Aorta (tissue), 5 donors: ENCODE measurements at regions not wholly inside any gene's neighbourhood (a gene's known extent, or its start where the extent isn't known, plus 50 kb on each side); places are given as distances from the start of the nearest gene placed in this dataset.

ENCODE experiments used
- ATAC-seq: fragments of 200-7000 bp; cut with Tn5 transposase; one replicate; pipeline ENCODE4 v1.9.1; 2022; ENCODE audit warnings: moderate library complexity; ENCODE audit not compliant: low FRiP score
- DNase-seq, 2 donors: peaks; one replicate each; pipeline ENCODE4 v3.0.0-alpha.2; 2020
- H3K27ac ChIP-seq, 2 donors: one replicate each; pipeline ENCODE4 v1.5.1; 2013; ENCODE audit warnings: low read length in 2 of 2, mild to moderate bottlenecking in 2 of 2, moderate library complexity in 2 of 2, control low read depth in 1 of 2, inconsistent platforms in 1 of 2, low read depth in 1 of 2
- H3K27me3 ChIP-seq, 2 donors: one replicate each; pipeline ENCODE4 v1.6.1; 2013; ENCODE audit warnings: control low read depth in 1 of 2, low read length in 1 of 2, mild to moderate bottlenecking in 1 of 2, moderate library complexity in 1 of 2; ENCODE audit not compliant: insufficient read depth in 2 of 2, control insufficient read depth in 1 of 2
- H3K36me3 ChIP-seq, 2 donors: one replicate each; pipeline ENCODE4 v1.6.1; 2013; ENCODE audit warnings: control low read depth in 1 of 2, low read length in 1 of 2, mild to moderate bottlenecking in 1 of 2; ENCODE audit not compliant: insufficient read depth in 2 of 2, control insufficient read depth in 1 of 2
- H3K4me1 ChIP-seq, 2 donors: one replicate each; pipeline ENCODE4 v1.6.1; 2013; ENCODE audit warnings: low read length in 2 of 2, control low read depth in 1 of 2, mild to moderate bottlenecking in 1 of 2, moderate library complexity in 1 of 2; ENCODE audit not compliant: insufficient read depth in 2 of 2, control insufficient read depth in 1 of 2
- H3K4me3 ChIP-seq, 2 donors: one replicate each; pipeline ENCODE4 v1.5.1; 2013; ENCODE audit warnings: low read length in 2 of 2, control low read depth in 1 of 2, mild to moderate bottlenecking in 1 of 2
- H3K9me3 ChIP-seq: one replicate; pipeline ENCODE4 v1.6.1; 2013; ENCODE audit warnings: mild to moderate bottlenecking, low read length; ENCODE audit not compliant: control insufficient read depth
- WGBS, 2 donors: extraction: QIAGEN DNeasy Blood & Tissue Kit; methylation state at CpG; one replicate each; pipeline ENCODE4 v1.1.7; 2013; 5-methylcytosine and 5-hydroxymethylcytosine counted together
- intact Hi-C, 2 donors: fragments of 100-400 bp; cut with DNase I; formaldehyde crosslinking; loops; one replicate each; pipeline versions ENCODE4 v1.14.2 to v1.15.0; 2022
- donor health status: healthy with polysubstance abuse.
- donor health status: Bipolar disorder and iron deficiency.
- donor health status: DM: no; HTN: no; CAD: no.
- donor health status: DM: no; HTN: no; CAD: no.
- donor health status: DM: yes; HTN: yes; CAD: no.

DNA sequence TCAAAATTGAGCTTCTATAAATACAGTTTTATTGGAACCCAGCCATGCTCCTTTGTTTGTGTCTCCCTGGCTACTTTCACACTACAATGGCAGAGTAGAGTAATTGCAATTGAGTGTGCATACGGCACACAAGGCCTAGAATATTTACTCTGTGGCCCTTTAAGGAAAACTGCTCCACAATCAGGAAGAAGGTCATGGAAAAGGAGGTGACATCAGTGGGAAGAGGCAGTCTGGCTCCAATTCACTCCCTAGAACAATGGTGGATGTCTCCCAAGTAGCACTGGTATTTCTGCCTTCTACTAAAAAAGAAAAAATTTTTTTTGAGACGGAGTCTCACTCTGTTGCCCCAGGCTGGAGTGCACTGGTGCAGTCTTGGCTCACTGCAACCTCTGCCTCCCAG lies 51.3 kb downstream of the KRTAP19-8 start:
- no peaks in the 10 kb centered on the region for H3K36me3 ChIP-seq
- DNase-seq (no peak), ATAC-seq (peak; percentile 46)
- H3K4me1 ChIP-seq, result peaks cover 0 to 2% of the 10 kb centered on the region in 2 donors
- H3K4me3 ChIP-seq, result no peak overlapping the region
- 50 to 51% methylated on average over 2 of the region's 2 CpGs for WGBS, 2 donors
- intact Hi-C loops, result no loop called here
- no peaks in the 10 kb centered on the region for H3K9me3 ChIP-seq
- no peak overlapping the region for H3K27ac ChIP-seq
- no peaks in the 10 kb centered on the region for H3K27me3 ChIP-seq

DNA sequence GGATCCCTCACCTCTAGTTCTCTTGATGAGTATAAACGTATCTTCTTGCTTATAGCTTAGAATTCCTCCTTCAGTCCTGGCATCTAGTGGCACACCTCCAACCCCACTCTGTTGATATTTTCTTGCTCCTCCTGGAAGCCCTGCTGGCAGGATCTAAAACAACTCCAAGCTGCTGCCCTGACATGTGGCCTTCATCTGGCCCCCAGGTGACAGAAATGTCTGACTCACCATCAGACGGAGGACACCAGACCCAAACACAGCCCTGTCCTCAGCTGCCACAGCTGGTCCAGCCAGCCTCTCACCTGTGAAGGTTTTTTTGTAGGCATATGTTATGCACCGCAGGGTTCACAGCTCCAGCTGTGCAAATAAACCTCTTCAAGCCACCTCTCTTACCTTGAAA lies 53.4 kb downstream of the KRTAP19-8 start:
- DNase-seq (no peak), ATAC-seq (no peak)
- Histone ChIP-seq H3K27ac (no peak overlapping the region), H3K4me1 (peaks cover 0 to 2% of the 10 kb centered on the region in 2 donors), H3K9me3 (no peaks in the 10 kb centered on the region), H3K27me3 (no peaks in the 10 kb centered on the region), H3K36me3 (no peaks in the 10 kb centered on the region), H3K4me3 (no peak overlapping the region)
- 86 to 88% methylated on average over 3 of the region's 3 CpGs for WGBS, 2 donors
- intact Hi-C loops, result no loop called here

DNA sequence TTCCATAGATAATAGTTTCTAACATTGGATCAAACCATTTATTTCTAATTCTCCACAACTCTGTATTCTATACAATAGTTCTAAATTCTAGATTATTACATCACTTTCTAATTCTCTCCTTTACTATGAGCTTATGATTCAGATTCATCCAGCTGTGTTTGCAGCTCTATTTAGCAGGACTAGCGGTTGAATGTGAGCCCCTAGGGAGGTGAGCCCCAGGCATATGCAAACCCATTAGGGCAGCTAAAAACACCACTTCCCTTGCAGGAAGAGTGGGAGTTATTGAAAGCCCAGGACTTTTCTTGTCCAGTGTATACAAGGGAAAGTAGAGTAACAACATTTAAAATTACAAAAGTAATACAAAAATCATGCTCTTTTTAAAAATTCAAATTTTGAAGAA lies 56.9 kb downstream of the KRTAP19-8 start:
- Histone ChIP-seq H3K4me3 (no peak overlapping the region), H3K27me3 (no peaks in the 10 kb centered on the region), H3K9me3 (no peaks in the 10 kb centered on the region), H3K27ac (no peak overlapping the region), H3K36me3 (no peaks in the 10 kb centered on the region), H3K4me1 (no peaks in the 10 kb centered on the region)
- ATAC-seq, result no peak
- intact Hi-C loops, result no loop called here
- DNase-seq, result no peak
- 67% methylated on average over 1 of the region's 1 CpG for WGBS, 2 donors

DNA sequence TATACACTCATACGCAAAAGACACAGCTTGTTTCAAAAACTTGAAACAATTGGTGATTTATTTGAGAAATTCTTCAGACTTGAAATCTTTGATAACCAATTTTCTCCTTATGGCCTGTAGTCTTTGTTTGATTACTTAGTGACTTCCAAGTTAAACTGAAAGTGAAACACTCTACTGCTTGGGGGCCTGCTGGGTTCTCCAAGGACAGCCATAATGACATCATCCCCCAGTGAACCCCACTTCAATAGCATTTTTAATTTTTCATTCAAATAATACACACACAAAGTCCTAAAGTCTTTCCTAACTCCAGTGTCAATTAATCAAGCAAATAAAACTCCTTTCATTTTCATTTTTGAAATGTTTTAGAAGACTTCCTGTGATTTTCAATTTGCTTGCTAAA lies 59.2 kb downstream of the KRTAP19-8 start:
- ATAC-seq, result no peak
- H3K4me1 ChIP-seq, result no peaks in the 10 kb centered on the region
- intact Hi-C loops, result no loop called here
- 90 to 93% methylated on average over 1 of the region's 1 CpG for WGBS, 2 donors
- no peak for DNase-seq
- H3K27me3 ChIP-seq, result no peaks in the 10 kb centered on the region
- H3K4me3 ChIP-seq, result no peak overlapping the region
- H3K27ac ChIP-seq, result no peak overlapping the region
- no peaks in the 10 kb centered on the region for H3K36me3 ChIP-seq
- H3K9me3 ChIP-seq, result no peaks in the 10 kb centered on the region

DNA sequence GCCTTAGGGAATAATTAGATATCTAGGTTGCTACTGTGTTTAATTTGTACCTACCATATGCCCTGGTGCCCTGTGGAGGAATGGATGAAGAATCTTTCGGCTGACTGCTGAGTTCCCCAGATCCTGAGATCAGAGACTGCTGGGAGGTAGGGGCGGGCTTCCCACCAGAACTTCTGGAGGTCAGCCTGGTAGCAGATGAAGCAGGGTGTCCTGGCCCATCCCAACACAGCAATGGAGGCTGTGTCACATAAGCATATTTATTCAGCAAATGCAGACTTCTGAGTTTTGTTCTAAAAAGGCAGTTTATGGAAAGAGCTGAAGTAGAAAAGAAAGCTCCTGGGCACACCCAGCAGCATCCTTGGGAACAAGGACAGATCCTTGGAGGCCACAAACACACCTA lies 74.0 kb downstream of the KRTAP19-8 start:
- Histone ChIP-seq H3K36me3 (no peaks in the 10 kb centered on the region), H3K9me3 (peaks cover 2% of the 10 kb centered on the region), H3K4me1 (no peaks in the 10 kb centered on the region), H3K27me3 (no peaks in the 10 kb centered on the region), H3K27ac (no peak overlapping the region), H3K4me3 (no peak overlapping the region)
- DNase-seq (no peak), ATAC-seq (no peak)
- WGBS, 2 donors, result 96 to 98% methylated on average over 2 of the region's 2 CpGs
- intact Hi-C loops, result no loop called here

DNA sequence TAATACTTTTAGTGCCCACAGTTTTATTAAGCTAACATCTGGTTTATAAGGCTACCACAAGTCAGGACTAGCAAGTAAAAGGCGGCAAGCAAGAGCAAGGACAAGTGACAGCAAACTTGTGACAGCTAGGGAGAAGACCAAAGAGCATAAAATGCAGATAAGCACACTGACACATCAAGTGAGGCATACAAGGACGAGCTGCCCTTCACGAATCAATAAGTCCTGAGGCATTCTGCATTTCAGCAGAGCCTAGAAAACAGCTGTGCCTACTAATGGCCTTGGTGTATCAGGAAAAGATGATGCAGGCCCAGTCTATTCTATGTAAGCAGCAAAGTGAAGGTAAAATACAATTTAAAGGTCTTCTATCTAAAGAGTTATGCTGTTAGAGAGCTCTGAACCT lies 74.8 kb downstream of the KRTAP19-8 start:
- DNase-seq (no peak), ATAC-seq (no peak)
- no peaks in the 10 kb centered on the region for H3K36me3 ChIP-seq
- peaks cover 2% of the 10 kb centered on the region for H3K9me3 ChIP-seq
- no peaks in the 10 kb centered on the region for H3K4me1 ChIP-seq
- H3K27me3 ChIP-seq, result no peaks in the 10 kb centered on the region
- H3K27ac ChIP-seq, result no peak overlapping the region
- no peak overlapping the region for H3K4me3 ChIP-seq
- 85 to 90% methylated on average over 3 of the region's 3 CpGs for WGBS, 2 donors
- intact Hi-C loops, result no loop called here

DNA sequence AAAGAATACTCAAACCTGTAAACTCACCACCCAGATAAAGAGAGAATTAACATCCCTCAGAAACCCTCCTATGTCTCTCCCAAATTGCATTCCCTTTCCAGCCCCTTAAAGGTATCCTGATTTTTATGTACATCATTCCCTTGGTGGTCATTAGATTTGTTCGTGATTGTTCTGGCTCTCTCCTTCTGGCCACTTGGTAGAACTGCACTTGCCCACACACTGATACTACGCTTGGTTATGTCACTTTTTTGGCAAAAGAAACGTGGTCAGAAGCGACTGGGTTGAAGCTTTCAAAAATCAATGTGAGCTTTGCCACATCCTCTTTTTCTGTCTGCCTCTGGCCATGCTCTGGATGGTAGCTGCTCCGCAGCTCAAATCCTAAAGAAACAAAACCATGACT lies 76.3 kb downstream of the KRTAP19-8 start:
- WGBS, 2 donors, result 46 to 52% methylated on average over 5 of the region's 5 CpGs
- H3K27me3 ChIP-seq, result no peaks in the 10 kb centered on the region
- ATAC-seq (no peak), DNase-seq (no peak)
- H3K9me3 ChIP-seq, result peaks cover 2% of the 10 kb centered on the region
- H3K4me3 ChIP-seq, result no peak overlapping the region
- H3K4me1 ChIP-seq, result no peaks in the 10 kb centered on the region
- intact Hi-C loops, result no loop called here
- no peaks in the 10 kb centered on the region for H3K36me3 ChIP-seq
- no peak overlapping the region for H3K27ac ChIP-seq

DNA sequence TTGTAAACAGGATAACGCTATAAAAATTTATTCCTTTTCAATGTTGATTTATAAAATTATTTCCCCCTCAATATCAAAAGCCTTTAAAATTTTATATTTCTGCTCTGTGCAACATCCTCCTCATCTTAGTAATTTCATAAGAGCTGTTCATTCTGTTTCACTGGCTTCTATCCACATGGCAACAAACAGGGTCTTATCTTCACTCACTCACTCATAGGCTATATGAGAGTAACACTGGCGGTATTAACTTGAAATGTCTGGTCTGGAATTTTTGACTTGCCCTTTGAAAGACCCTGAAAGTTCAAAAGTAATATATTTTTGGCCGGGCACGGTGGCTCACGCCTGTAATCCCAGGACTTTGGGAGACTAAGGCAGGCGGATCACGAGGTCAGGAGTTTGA lies 77.4 kb upstream of the KRTAP11-1 start:
- Histone ChIP-seq H3K36me3 (no peaks in the 10 kb centered on the region), H3K4me1 (no peaks in the 10 kb centered on the region), H3K27me3 (no peaks in the 10 kb centered on the region), H3K27ac (no peak overlapping the region), H3K4me3 (no peak overlapping the region), H3K9me3 (peaks cover 2% of the 10 kb centered on the region)
- intact Hi-C loops, result no loop called here
- 29 to 40% methylated on average over 7 of the region's 7 CpGs for WGBS, 2 donors
- no peak for DNase-seq
- ATAC-seq, result peak; percentile 49

DNA sequence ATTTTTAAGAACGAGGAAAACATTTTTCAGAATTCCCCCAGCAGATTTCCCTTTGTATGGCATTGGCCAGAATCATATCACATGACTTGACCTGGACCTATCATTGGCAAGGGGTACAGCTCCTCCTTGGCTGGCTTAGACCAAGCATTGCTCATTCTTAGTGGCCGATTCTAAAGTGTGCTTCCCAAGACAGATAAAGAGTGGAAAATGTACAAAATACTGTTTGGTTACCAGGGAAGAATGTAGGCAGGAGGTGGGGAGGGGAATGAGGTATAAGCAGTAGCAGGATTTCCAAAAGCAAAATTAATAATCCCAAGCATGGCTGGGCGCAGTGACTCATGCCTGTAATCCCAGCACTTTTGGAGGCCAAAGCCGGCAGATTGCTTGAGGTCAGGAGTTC lies 75.6 kb upstream of the KRTAP11-1 start:
- DNase-seq, result no peak
- H3K36me3 ChIP-seq, result no peaks in the 10 kb centered on the region
- no peaks in the 10 kb centered on the region for H3K9me3 ChIP-seq
- WGBS, 2 donors, result 52 to 56% methylated on average over 4 of the region's 4 CpGs
- no peak overlapping the region for H3K4me3 ChIP-seq
- H3K4me1 ChIP-seq, result no peaks in the 10 kb centered on the region
- intact Hi-C loops, result no loop called here
- no peak overlapping the region for H3K27ac ChIP-seq
- peak; percentile 40 for ATAC-seq
- H3K27me3 ChIP-seq, result no peaks in the 10 kb centered on the region
